HFF-Myc (cell line): ENCODE measurements at regions not wholly inside any gene's neighbourhood (a gene's known extent, or its start where the extent isn't known, plus 50 kb on each side); places are given as distances from the start of the nearest gene placed in this dataset.
A peak's percentile ranks its signal among the peaks of the same experiment; 100 is the strongest.
"Not testable (repeated sequence)": the region's sequence is repeated elsewhere in the genome, so short reads cannot be mapped to it uniquely, and the experiment has no call there.

ENCODE experiments used
- DNase-seq: peaks from one replicate; pipeline ENCODE4 v3.0.0-alpha.2; 2011; ENCODE audit warnings: low read depth; ENCODE audit errors: extremely low read depth
- H3K4me3 ChIP-seq: replicated peaks from 2 replicates; pipeline ENCODE4 v1.5.1; 2011; ENCODE audit warnings: low read depth, mild to moderate bottlenecking, control low read depth, low read length
- CTCF ChIP-seq: IDR thresholded peaks from 2 replicates; pipeline ENCODE4 v1.5.1; 2012; ENCODE audit warnings: mild to moderate bottlenecking, low read depth, low read length, control low read depth; ENCODE audit errors: missing control alignments

GRCh38 chr1:83457735-83458248 lies 541.1 kb downstream of the TTLL7 start:
- not testable (repeated sequence) for DNase-seq, H3K4me3 ChIP-seq

- not testable (repeated sequence) for DNase-seq, H3K4me3 ChIP-seq
These were observed 541.7 kb downstream of the TTLL7 start for GRCh38 chr1:83457281-83457680.

GRCh38 chr1:83455753-83456152 lies 543.2 kb downstream of the TTLL7 start:
- not testable (repeated sequence) for DNase-seq, H3K4me3 ChIP-seq

- H3K4me3 ChIP-seq, DNase-seq: not testable (repeated sequence)
These were observed 553.1 kb downstream of the TTLL7 start for GRCh38 chr1:83445873-83446272.

- not testable (repeated sequence) for H3K4me3 ChIP-seq, DNase-seq
These were observed 556.5 kb downstream of the TTLL7 start for GRCh38 chr1:83442412-83442811.

GRCh38 chr1:83440586-83440985 lies 558.3 kb downstream of the TTLL7 start:
- not testable (repeated sequence) for H3K4me3 ChIP-seq
- peak; percentile 78 for DNase-seq

- not testable (repeated sequence) for DNase-seq, H3K4me3 ChIP-seq
These were observed 558.9 kb downstream of the TTLL7 start for GRCh38 chr1:83440021-83440420.

- H3K4me3 ChIP-seq, DNase-seq: not testable (repeated sequence)
These were observed 560.6 kb downstream of the TTLL7 start for GRCh38 chr1:83438316-83438715.

- not testable (repeated sequence) for H3K4me3 ChIP-seq, DNase-seq
These were observed 563.6 kb downstream of the TTLL7 start for GRCh38 chr1:83435336-83435735.

GRCh38 chr1:83427566-83427965 lies 571.4 kb downstream of the TTLL7 start:
- not testable (repeated sequence) for DNase-seq, H3K4me3 ChIP-seq

GRCh38 chr1:83423382-83423781 lies 575.5 kb downstream of the TTLL7 start:
- not testable (repeated sequence) for DNase-seq, H3K4me3 ChIP-seq

- no peak for TF ChIP-seq CTCF
- no peak overlapping the region for H3K4me3 ChIP-seq
- DNase-seq = no peak
These were observed 580.4 kb downstream of the TTLL7 start for GRCh38 chr1:83418558-83418957.

- H3K4me3 ChIP-seq, DNase-seq: not testable (repeated sequence)
These were observed 585.2 kb downstream of the TTLL7 start for GRCh38 chr1:83413839-83414107.

- H3K4me3 ChIP-seq = not testable (repeated sequence)
- DNase-seq = peak; percentile 32
These were observed 588.1 kb downstream of the TTLL7 start for GRCh38 chr1:83410746-83411413.

GRCh38 chr1:83406693-83407371 lies 592.1 kb downstream of the TTLL7 start:
- not testable (repeated sequence) for H3K4me3 ChIP-seq, DNase-seq

- H3K4me3 ChIP-seq, DNase-seq: not testable (repeated sequence)
These were observed 593.1 kb downstream of the TTLL7 start for GRCh38 chr1:83405789-83406188.

GRCh38 chr1:83403500-83403899 lies 595.4 kb downstream of the TTLL7 start:
- not testable (repeated sequence) for DNase-seq, H3K4me3 ChIP-seq

- H3K4me3 ChIP-seq, DNase-seq: not testable (repeated sequence)
These were observed 597.8 kb downstream of the TTLL7 start for GRCh38 chr1:83401146-83401545.
